ENCODE measurements at regions not wholly inside any gene's neighbourhood (a gene's known extent, or its start where the extent isn't known, plus 50 kb on each side); places are given as distances from the start of the nearest gene placed in this dataset.

- Histone ChIP-seq H2BK5ac (ENCODE audit: low read depth, low read length) (no peak overlapping the region), H3K4me3 (ENCODE audit: extremely low read depth in 1 of 4, insufficient read depth in 2 of 4, low read depth in 3 of 4, low read length in 4 of 4) (no peak overlapping the region), H4K8ac (ENCODE audit: extremely low read depth, insufficient read depth, low read length) (no peak overlapping the region), H2BK15ac (ENCODE audit: low read length) (no peak overlapping the region), H3K9ac (replicated peaks in 1 of 4; ENCODE audit: extremely low read depth in 1 of 4, low read depth in 3 of 4, low read length in 3 of 4) (no peak overlapping the region), H2AFZ (ENCODE audit: low read length) (no peak overlapping the region), H3K9me3 (ENCODE audit: insufficient read depth in 2 of 2, low read depth in 1 of 2, low read length in 1 of 2) (peaks cover 73 to 99% of the 10 kb centered on the region in 2 experiments), H3K4me1 (replicated peaks in 1 of 4; ENCODE audit: control insufficient read depth in 3 of 4, insufficient read depth in 4 of 4, low read length in 3 of 4) (no peaks in the 10 kb centered on the region), H4K20me1 (replicated peaks in 1 of 2; ENCODE audit: control insufficient read depth in 1 of 2, insufficient read depth in 2 of 2, low read length in 2 of 2) (peaks cover 0 to 5% of the 10 kb centered on the region in 2 experiments), H2AK5ac (ENCODE audit: low read depth, low read length) (no peak overlapping the region), H3K18ac (ENCODE audit: extremely low read depth, low read length) (no peak overlapping the region), H2BK120ac (replicated peaks; ENCODE audit: low read depth, low read length) (no peak overlapping the region), H3K14ac (ENCODE audit: insufficient read length) (no peak overlapping the region), H3K79me1 (ENCODE audit: low read depth, low read length) (no peaks in the 10 kb centered on the region; the same call in 1 of the 2 replicates), H2BK20ac (ENCODE audit: low read length) (no peak overlapping the region), H4K5ac (ENCODE audit: insufficient read length, low read depth, low read length) (no peak overlapping the region), H3K4me2 (ENCODE audit: insufficient read depth in 1 of 2, low read depth in 2 of 2, low read length in 2 of 2) (no peak overlapping the region), H3K27ac (ENCODE audit: low read depth, low read length) (no peak overlapping the region), H3K27me3 (replicated peaks in 1 of 4; ENCODE audit: control insufficient read depth in 3 of 4, extremely low read depth in 1 of 4, insufficient read depth in 3 of 4, low read length in 3 of 4) (no peaks in the 10 kb centered on the region), H3K4ac (replicated peaks; ENCODE audit: insufficient read length, low read depth, low read length) (no peak overlapping the region), H2BK12ac (ENCODE audit: low read depth, low read length) (no peak overlapping the region), H3K36me3 (ENCODE audit: control insufficient read depth in 2 of 4, insufficient read depth in 4 of 4, low read length in 3 of 4) (peaks cover 0 to 4% (median 0%) of the 10 kb centered on the region in 4 experiments; a peak in 1 of 8 replicates), H3K79me2 (ENCODE audit: control insufficient read depth in 1 of 2, insufficient read depth in 2 of 2, low read length in 2 of 2) (no peaks in the 10 kb centered on the region), H3K23me2 (ENCODE audit: low read depth, low read length) (no peaks in the 10 kb centered on the region), H4K91ac (replicated peaks; ENCODE audit: insufficient read length, low read length) (no peak overlapping the region), H3K23ac (ENCODE audit: insufficient read length) (no peak overlapping the region), H3K56ac (replicated peaks; ENCODE audit: insufficient read length, low read depth, low read length) (no peak overlapping the region)
- DNase-seq (ENCODE audit: low read depth in 1 of 2, low spot score in 2 of 2) (no peak), FAIRE-seq (no peak)
- WGBS, 2 experiments (ENCODE audit: extremely low coverage in 1 of 2, insufficient coverage in 1 of 2, insufficient read length in 1 of 2, insufficient replicate concordance in 2 of 2, low coverage in 1 of 2, low lambda C conversion rate in 2 of 2, missing lambda C conversion rate in 1 of 2), result 88% methylated on average over 17 of the region's 17 CpGs; no CpG with 5 or more reads in 1 of the 2 experiments
- POLR2A ChIA-PET (ENCODE audit: partially characterized antibody), result no interaction called here
- CTCF ChIA-PET (ENCODE audit: partially characterized antibody), result no interaction called here
- TF ChIP-seq CBX8 (IDR thresholded peaks at IDR 0.05; ENCODE audit: borderline replicate concordance, low read depth, low read length), result no peak
- no peak for TF ChIP-seq RBBP5 (IDR thresholded peaks at IDR 0.05; ENCODE audit: borderline replicate concordance, low read depth, low read length)
- TF ChIP-seq SIN3A (conservative IDR thresholded peaks at IDR 0.05 in 1 of 2, IDR thresholded peaks at IDR 0.05 in 1 of 2; ENCODE audit: low read depth in 1 of 2, low read length in 2 of 2), result no peak
These were observed 104.0 kb upstream of the ACTRT2 start for GRCh38 chr1:2917284-2917683.
